GM12878 (cell line): ENCODE measurements at regions not wholly inside any gene's neighbourhood (a gene's known extent, or its start where the extent isn't known, plus 50 kb on each side); places are given as distances from the start of the nearest gene placed in this dataset.

Experiments used
- ATAC-seq: fragments of 200-7000 bp; cut with Tn5 transposase; 3 replicates; pipeline ENCODE4 v1.9.1; 2020; ENCODE audit warnings: mild to moderate bottlenecking, moderate library complexity
- BruUV-seq: library from RNA; stranded (reverse); fragments of 400-500 nt; replicated peaks from 2 replicates; lab custom pipeline; 2021; lab: Mats Ljungman, UMichigan
- CTCF ChIA-PET: fragments of 300-600 bp; sonication (Branson Sonifier 250); formaldehyde crosslinking; extraction: SDS; loops from one replicate; lab custom pipeline; 2021; ENCODE audit warnings: inconsistent platforms; lab: Yijun Ruan, JAX
- POLR2A ChIA-PET: fragments of 350-600 bp; formaldehyde crosslinking; extraction: SDS; loops from one replicate; lab custom pipeline; 2021; ENCODE audit warnings: inconsistent platforms; lab: Charles Lee
- RAD21 ChIA-PET: fragments of 300-600 bp; sonication (Branson Sonifier 250); formaldehyde crosslinking; loops from one replicate; lab custom pipeline; 2023; ENCODE audit warnings: antibody characterized with exemption; ENCODE audit not compliant: unreplicated experiment; lab: Charles Lee
- SMC1A ChIA-PET: fragments of 300-600 bp; sonication (Branson Sonifier 250); formaldehyde crosslinking; loops from one replicate; lab custom pipeline; 2023; ENCODE audit not compliant: unreplicated experiment, uncharacterized antibody; lab: Charles Lee
- DNase-seq: peaks from one replicate; pipeline ENCODE4 v3.0.0-alpha.2; 2011; ENCODE audit warnings: low read depth, low spot score
- FAIRE-seq: peaks from 3 replicates; lab custom pipeline; 2011; peaks lifted over from hg19 to GRCh38; lab: Jason Lieb, UNC
- H2AFZ ChIP-seq: 2 replicates; pipeline ENCODE4 v1.6.0; 2011; ENCODE audit warnings: low read depth, low read length, control low read depth; ENCODE audit not compliant: control insufficient read depth
- H3K27ac ChIP-seq: 2 replicates; pipeline ENCODE4 v1.5.1; 2011; ENCODE audit warnings: control low read depth; ENCODE audit not compliant: control insufficient read depth, insufficient read depth
- H3K27me3 ChIP-seq, 2 experiments: replicated peaks in 1 of 2; 2 replicates each; pipeline versions ENCODE4 v1.6.0 to v1.6.1; 2011; ENCODE audit warnings: low read length in 1 of 2; ENCODE audit not compliant: control insufficient read depth in 2 of 2, insufficient read depth in 2 of 2
- H3K36me3 ChIP-seq, 2 experiments: 2 replicates each; pipeline ENCODE4 v1.5.1; 2011; ENCODE audit warnings: low read length in 1 of 2; ENCODE audit not compliant: control insufficient read depth in 2 of 2, insufficient read depth in 2 of 2
- H3K4me1 ChIP-seq: 2 replicates; pipeline ENCODE4 v1.6.1; 2011; ENCODE audit warnings: mild to moderate bottlenecking, low read length, moderate library complexity, mixed read lengths; ENCODE audit not compliant: control insufficient read depth, insufficient read depth
- H3K4me2 ChIP-seq: 2 replicates; pipeline ENCODE4 v1.6.0; 2011; ENCODE audit warnings: control low read depth; ENCODE audit not compliant: control insufficient read depth, insufficient read depth
- H3K4me3 ChIP-seq: fragments of 200-600 bp; sonication (generic); 2 replicates; pipeline ENCODE4 v1.5.1; 2016
- H3K79me2 ChIP-seq: 2 replicates; pipeline ENCODE4 v1.6.0; 2011; ENCODE audit warnings: low read length; ENCODE audit not compliant: control insufficient read depth, insufficient read depth
- H3K9ac ChIP-seq: 2 replicates; pipeline ENCODE4 v1.8.0; 2011; ENCODE audit warnings: low read length, control low read depth, mixed read lengths; ENCODE audit not compliant: control insufficient read depth, insufficient read depth
- H3K9me3 ChIP-seq: replicated peaks from 3 replicates; pipeline ENCODE4 v1.5.1; 2011; ENCODE audit warnings: mild to moderate bottlenecking, low read length; ENCODE audit not compliant: control insufficient read depth, insufficient read depth
- H4K20me1 ChIP-seq: 2 replicates; pipeline ENCODE4 v1.6.0; 2011; ENCODE audit not compliant: control insufficient read depth, insufficient read depth
- BACH1 ChIP-seq: fragments of 450-650 bp; IDR thresholded peaks from 2 replicates; pipeline ENCODE4 v1.6.1; 2017; ENCODE audit warnings: mild to moderate bottlenecking, borderline replicate concordance
- CBFB ChIP-seq: IDR thresholded peaks from 2 replicates; pipeline ENCODE4 v1.6.1; 2016; ENCODE audit warnings: antibody characterized with exemption, low read depth
- CEBPB ChIP-seq, 2 experiments: fragments of 150-350 bp in 1 of 2; IDR thresholded peaks; 2 replicates each; pipeline ENCODE4 v1.6.1; 2012 to 2014; ENCODE audit warnings: low read depth in 2 of 2, low read length in 2 of 2, borderline replicate concordance in 1 of 2, inconsistent platforms in 1 of 2
- HDAC6 ChIP-seq: fragments of 200-600 bp; sonication (generic); IDR thresholded peaks from one replicate; pipeline ENCODE4 v1.8.0; 2017; ENCODE audit warnings: antibody characterized with exemption; ENCODE audit not compliant: unreplicated experiment
- HDGF ChIP-seq: fragments of 450-650 bp; IDR thresholded peaks from 2 replicates; pipeline ENCODE4 v1.6.1; 2016; ENCODE audit warnings: antibody characterized with exemption
- PRDM15 ChIP-seq: fragments of 450-650 bp; formaldehyde crosslinking; IDR thresholded peaks from 2 replicates; pipeline ENCODE4 v1.4.0; 2020; ENCODE audit warnings: mild to moderate bottlenecking, moderate library complexity
- RBBP5 ChIP-seq: fragments of 200-600 bp; sonication (generic); conservative IDR thresholded peaks from 2 replicates; pipeline ENCODE4 v1.6.1; 2016
- RFX5 ChIP-seq: IDR thresholded peaks from 2 replicates; pipeline ENCODE4 v1.6.1; 2011; ENCODE audit warnings: low read depth, low read length, improper control_type of control experiment
- SMAD1 ChIP-seq: fragments of 450-650 bp; IDR thresholded peaks from 2 replicates; pipeline ENCODE4 v1.6.1; 2018; ENCODE audit warnings: mild to moderate bottlenecking, low read depth; ENCODE audit not compliant: partially characterized antibody
- STAT1 ChIP-seq: fragments of 450-650 bp; conservative IDR thresholded peaks from 2 replicates; pipeline ENCODE4 v1.6.1; 2014; ENCODE audit warnings: antibody characterized with exemption, mild to moderate bottlenecking
- TCF3 ChIP-seq: IDR thresholded peaks from 2 replicates; pipeline ENCODE4 v1.6.1; 2012; ENCODE audit warnings: low read depth, mild to moderate bottlenecking, low read length, borderline replicate concordance; ENCODE audit not compliant: insufficient read depth
- ZNF384 ChIP-seq: IDR thresholded peaks from 2 replicates; pipeline ENCODE4 v1.6.1; 2012; ENCODE audit warnings: low read depth, mild to moderate bottlenecking, low read length, improper control_type of control experiment, borderline replicate concordance
- ZNF622 ChIP-seq: fragments of 450-650 bp; IDR thresholded peaks from 2 replicates; pipeline ENCODE4 v1.6.1; 2017; ENCODE audit warnings: mild to moderate bottlenecking, inconsistent platforms
- ZZZ3 ChIP-seq: IDR thresholded peaks from 2 replicates; pipeline ENCODE4 v1.6.1; 2011; ENCODE audit warnings: low read depth; ENCODE audit not compliant: control insufficient read depth, insufficient read length
- WGBS: methylation state at CpG from one replicate; pipeline ENCODE4 v1.1.6; 2016; ENCODE audit warnings: low lambda C conversion rate; ENCODE audit not compliant: insufficient replicate concordance, insufficient coverage; ENCODE audit errors: missing lambda C conversion rate; 5-methylcytosine and 5-hydroxymethylcytosine counted together
- in situ Hi-C: fragments of 300-500 bp; cut with MboI; formaldehyde crosslinking; loops from 9 replicates; pipeline ENCODE4 v1.14.3; 2018; ENCODE audit warnings: mixed read lengths
- intact Hi-C: fragments of 100-400 bp; cut with micrococcal nuclease; formaldehyde crosslinking; loops from one replicate; pipeline ENCODE4 v1.14.2; 2022; ENCODE audit not compliant: unreplicated experiment
- TF ChIP-seq, protein P1 (sequence below): fragments of 450-650 bp; IDR thresholded peaks from 2 replicates; pipeline ENCODE4 v1.6.1; 2017; ENCODE audit warnings: low read depth, mild to moderate bottlenecking, moderate library complexity

GRCh38 chr14:29111554-29111953 lies 345.0 kb downstream of the FOXG1 start:
- WGBS: 37% methylated on average over 3 of the region's 3 CpGs
- ChIA-PET POLR2A (no interaction called here), CTCF (no interaction called here), RAD21 (no interaction called here), SMC1A (no interaction called here)
- no peaks in the 10 kb centered on the region for H3K36me3 ChIP-seq
- H3K9me3 ChIP-seq: no peaks in the 10 kb centered on the region
- no peak overlapping the region for H3K27ac ChIP-seq
- DNase-seq (no peak), FAIRE-seq (no peak), ATAC-seq (no peak)
- H3K4me1 ChIP-seq: no peaks in the 10 kb centered on the region
- intact Hi-C loops (no loop called here), in situ Hi-C loops (no loop called here)
- no peak overlapping the region for H3K4me3 ChIP-seq
- H3K27me3 ChIP-seq: no peaks in the 10 kb centered on the region
- BruUV-seq: no TSS peak
- TF ChIP-seq SMAD1: no peak
- no peak for TF ChIP-seq RBBP5
- H3K79me2 ChIP-seq: no peaks in the 10 kb centered on the region
- no peaks in the 10 kb centered on the region for H4K20me1 ChIP-seq
- no peak overlapping the region for H3K4me2 ChIP-seq
- no peak overlapping the region for H2AFZ ChIP-seq
- no peak overlapping the region for H3K9ac ChIP-seq

GRCh38 chr14:29123017-29123416 lies 356.4 kb downstream of the FOXG1 start:
- intact Hi-C loops: no loop called here
- no peaks in the 10 kb centered on the region for H3K36me3 ChIP-seq
- no peak overlapping the region for H3K27ac ChIP-seq
- H3K4me2 ChIP-seq: no peak overlapping the region
- no TSS peak for BruUV-seq
- no peak for FAIRE-seq
- SMC1A ChIA-PET: no interaction called here
- no peak for ATAC-seq
- no peak overlapping the region for H3K4me3 ChIP-seq
- no peaks in the 10 kb centered on the region for H3K79me2 ChIP-seq
- CTCF ChIA-PET: interaction anchor here (0.6 kb wide), 1 partner anchor 83 kb away, joined by 3 read pairs; no protein-coding TSS in a partner anchor
- H2AFZ ChIP-seq: no peak overlapping the region
- DNase-seq: no peak
- H3K9me3 ChIP-seq: no peaks in the 10 kb centered on the region
- 0% methylated on average over 1 of the region's 1 CpG for WGBS
- no peaks in the 10 kb centered on the region for H3K27me3 ChIP-seq
- no peak overlapping the region for H3K9ac ChIP-seq
- no peaks in the 10 kb centered on the region for H3K4me1 ChIP-seq
- H4K20me1 ChIP-seq: no peaks in the 10 kb centered on the region
- in situ Hi-C loops: no loop called here
- POLR2A ChIA-PET: no interaction called here
- RAD21 ChIA-PET: no interaction called here
- no peak for TF ChIP-seq STAT1
- no peak for TF ChIP-seq CEBPB (IDR thresholded peaks at IDR 0.05; ENCODE audit: borderline replicate concordance in 1 of 2, low read depth in 2 of 2, low read length in 2 of 2)
- no peak for TF ChIP-seq TCF3
- TF ChIP-seq RFX5: no peak
- no peak for TF ChIP-seq HDGF
- TF ChIP-seq CBFB: no peak
- TF ChIP-seq BACH1: no peak
- TF ChIP-seq ZNF622: no peak
- TF ChIP-seq ZNF384: no peak
- no peak for TF ChIP-seq PRDM15 (CRISPR knock-in tag)
- no peak for TF ChIP-seq RBBP5
- TF ChIP-seq ZZZ3: no peak
- TF ChIP-seq, protein P1, sequence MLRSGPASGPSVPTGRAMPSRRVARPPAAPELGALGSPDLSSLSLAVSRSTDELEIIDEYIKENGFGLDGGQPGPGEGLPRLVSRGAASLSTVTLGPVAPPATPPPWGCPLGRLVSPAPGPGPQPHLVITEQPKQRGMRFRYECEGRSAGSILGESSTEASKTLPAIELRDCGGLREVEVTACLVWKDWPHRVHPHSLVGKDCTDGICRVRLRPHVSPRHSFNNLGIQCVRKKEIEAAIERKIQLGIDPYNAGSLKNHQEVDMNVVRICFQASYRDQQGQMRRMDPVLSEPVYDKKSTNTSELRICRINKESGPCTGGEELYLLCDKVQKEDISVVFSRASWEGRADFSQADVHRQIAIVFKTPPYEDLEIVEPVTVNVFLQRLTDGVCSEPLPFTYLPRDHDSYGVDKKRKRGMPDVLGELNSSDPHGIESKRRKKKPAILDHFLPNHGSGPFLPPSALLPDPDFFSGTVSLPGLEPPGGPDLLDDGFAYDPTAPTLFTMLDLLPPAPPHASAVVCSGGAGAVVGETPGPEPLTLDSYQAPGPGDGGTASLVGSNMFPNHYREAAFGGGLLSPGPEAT: no peak
- TF ChIP-seq HDAC6: no peak
